ENCODE measurements at regions not wholly inside any gene's neighbourhood (a gene's known extent, or its start where the extent isn't known, plus 50 kb on each side); places are given as distances from the start of the nearest gene placed in this dataset.

GRCh38 chr11:31960126-31960525, 130.7 kb upstream of the RCN1 start:
- Histone ChIP-seq H3K9ac (ENCODE audit: insufficient read depth, low read length) (no peak overlapping the region), H2AFZ (ENCODE audit: low read length) (no peak overlapping the region), H4K20me1 (ENCODE audit: control insufficient read depth, extremely low read depth, insufficient read depth, low read length) (no peaks in the 10 kb centered on the region), H3K4me2 (ENCODE audit: extremely low read depth, insufficient read depth, low read length) (no peak overlapping the region), H3K4me3 (replicated peaks in 1 of 4; ENCODE audit: control extremely low read depth in 1 of 4, insufficient read depth in 1 of 4, low read depth in 3 of 4, low read length in 4 of 4) (no peak overlapping the region), H3K36me3 (ENCODE audit: control insufficient read depth, insufficient read depth, low read length) (no peaks in the 10 kb centered on the region), H3K27ac (ENCODE audit: insufficient read depth, low read length) (no peak overlapping the region), H3K79me2 (ENCODE audit: control insufficient read depth, insufficient read depth, low read length) (no peaks in the 10 kb centered on the region), H3K9me3 (ENCODE audit: control insufficient read depth, insufficient read depth, low read depth, low read length) (no peaks in the 10 kb centered on the region), H3K27me3 (ENCODE audit: control insufficient read depth, insufficient read depth, low read length) (no peaks in the 10 kb centered on the region), H3K4me1 (ENCODE audit: control insufficient read depth, extremely low read depth, insufficient read depth, low read length) (no peaks in the 10 kb centered on the region)
- DNase-seq (ENCODE audit: low read depth in 2 of 2) = no peak
- TF ChIP-seq EZH2 (IDR thresholded peaks at IDR 0.05; ENCODE audit: low read length, missing control alignments) (no peak), CTCF (conservative IDR thresholded peaks at IDR 0.05 in 1 of 2, IDR thresholded peaks at IDR 0.05 in 1 of 2; ENCODE audit: low read depth in 1 of 2, low read length in 2 of 2) (no peak)

- peak in 1 of 2 donors; percentile 63 for DNase-seq (ENCODE audit: low read depth in 2 of 2)
- Histone ChIP-seq H3K27ac (ENCODE audit: insufficient read depth, low read length) (no peak overlapping the region), H3K4me1 (ENCODE audit: control insufficient read depth, extremely low read depth, insufficient read depth, low read length) (no peaks in the 10 kb centered on the region), H3K79me2 (ENCODE audit: control insufficient read depth, insufficient read depth, low read length) (no peaks in the 10 kb centered on the region), H3K9me3 (ENCODE audit: control insufficient read depth, insufficient read depth, low read depth, low read length) (no peaks in the 10 kb centered on the region), H3K9ac (ENCODE audit: insufficient read depth, low read length) (no peak overlapping the region), H3K4me2 (ENCODE audit: extremely low read depth, insufficient read depth, low read length) (no peak overlapping the region), H3K27me3 (ENCODE audit: control insufficient read depth, insufficient read depth, low read length) (no peaks in the 10 kb centered on the region), H3K4me3 (replicated peaks in 1 of 4; ENCODE audit: control extremely low read depth in 1 of 4, insufficient read depth in 1 of 4, low read depth in 3 of 4, low read length in 4 of 4) (no peak overlapping the region), H2AFZ (ENCODE audit: low read length) (no peak overlapping the region), H3K36me3 (ENCODE audit: control insufficient read depth, insufficient read depth, low read length) (no peaks in the 10 kb centered on the region), H4K20me1 (ENCODE audit: control insufficient read depth, extremely low read depth, insufficient read depth, low read length) (no peaks in the 10 kb centered on the region)
- no peak for TF ChIP-seq CTCF (conservative IDR thresholded peaks at IDR 0.05 in 1 of 2, IDR thresholded peaks at IDR 0.05 in 1 of 2; ENCODE audit: low read depth in 1 of 2, low read length in 2 of 2)
- TF ChIP-seq EZH2 (IDR thresholded peaks at IDR 0.05; ENCODE audit: low read length, missing control alignments) = no peak
These were observed 131.2 kb upstream of the RCN1 start for GRCh38 chr11:31959716-31960115.

- TF ChIP-seq EZH2 (IDR thresholded peaks at IDR 0.05; ENCODE audit: low read length, missing control alignments) = no peak
- TF ChIP-seq CTCF (conservative IDR thresholded peaks at IDR 0.05 in 1 of 2, IDR thresholded peaks at IDR 0.05 in 1 of 2; ENCODE audit: low read depth in 1 of 2, low read length in 2 of 2) = peak; percentile 89 to 90
- H4K20me1 ChIP-seq (ENCODE audit: control insufficient read depth, extremely low read depth, insufficient read depth, low read length) = no peaks in the 10 kb centered on the region
- no peak overlapping the region for H3K9ac ChIP-seq (ENCODE audit: insufficient read depth, low read length)
- H3K27ac ChIP-seq (ENCODE audit: insufficient read depth, low read length) = no peak overlapping the region
- no peak overlapping the region for H3K4me3 ChIP-seq (replicated peaks in 1 of 4; ENCODE audit: control extremely low read depth in 1 of 4, insufficient read depth in 1 of 4, low read depth in 3 of 4, low read length in 4 of 4)
- H3K79me2 ChIP-seq (ENCODE audit: control insufficient read depth, insufficient read depth, low read length) = no peaks in the 10 kb centered on the region
- H2AFZ ChIP-seq (ENCODE audit: low read length) = peak overlapping the region; percentile 16
- H3K27me3 ChIP-seq (ENCODE audit: control insufficient read depth, insufficient read depth, low read length) = no peaks in the 10 kb centered on the region
- no peaks in the 10 kb centered on the region for H3K36me3 ChIP-seq (ENCODE audit: control insufficient read depth, insufficient read depth, low read length)
- peak; percentile 43 to 52 for DNase-seq (ENCODE audit: low read depth in 2 of 2)
- no peaks in the 10 kb centered on the region for H3K4me1 ChIP-seq (ENCODE audit: control insufficient read depth, extremely low read depth, insufficient read depth, low read length)
- H3K9me3 ChIP-seq (ENCODE audit: control insufficient read depth, insufficient read depth, low read depth, low read length) = no peaks in the 10 kb centered on the region
- H3K4me2 ChIP-seq (ENCODE audit: extremely low read depth, insufficient read depth, low read length) = no peak overlapping the region
These were observed 132.7 kb upstream of the RCN1 start for GRCh38 chr11:31958076-31958735.
